ENCODE measurements at regions not wholly inside any gene's neighbourhood (a gene's known extent, or its start where the extent isn't known, plus 50 kb on each side); places are given as distances from the start of the nearest gene placed in this dataset.

DNA sequence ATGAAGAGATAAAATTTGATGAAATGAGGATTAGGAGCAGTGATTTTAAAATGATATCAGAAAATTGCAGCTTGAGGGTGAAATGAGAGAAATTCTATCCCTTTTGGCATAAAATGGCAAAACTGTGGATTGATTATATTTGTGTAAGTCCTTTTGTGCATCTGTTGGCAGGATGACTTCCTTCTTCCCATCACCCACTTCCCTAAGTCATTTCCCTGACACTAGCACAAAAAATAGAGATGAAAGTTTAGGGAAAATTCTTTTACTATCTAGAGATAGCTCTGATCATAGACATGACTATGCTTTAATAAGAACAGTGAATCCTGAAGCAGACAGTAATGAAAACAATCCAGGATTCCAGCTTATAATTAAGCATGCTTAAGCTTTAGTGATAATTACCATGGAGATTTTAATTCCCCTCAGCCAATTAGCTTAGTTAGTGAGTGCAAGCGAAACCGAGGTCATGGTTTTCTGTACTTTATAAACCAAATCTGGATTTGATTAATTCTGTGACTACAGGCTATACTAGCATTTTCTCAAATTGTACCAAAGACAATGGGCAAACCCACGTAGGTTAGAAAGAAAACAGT is 163.6 kb upstream of the TARS1 start:
- no peak for TF ChIP-seq POLR2A (IDR thresholded peaks at IDR 0.05; ENCODE audit: low read depth, low read length)
- TF ChIP-seq POLR2AphosphoS5 (IDR thresholded peaks at IDR 0.05; ENCODE audit: low read depth, low read length), result no peak
- no peak for TF ChIP-seq TAF1 (IDR thresholded peaks at IDR 0.05; ENCODE audit: borderline replicate concordance, low read depth, low read length)
